Gastroesophageal sphincter (tissue), 3 donors: ENCODE measurements at regions not wholly inside any gene's neighbourhood (a gene's known extent, or its start where the extent isn't known, plus 50 kb on each side); places are given as distances from the start of the nearest gene placed in this dataset.

Source experiments
- CTCF ChIP-seq, 4 experiments: fragments of 200-600 bp in 2 of 4; fragments of 450-650 bp in 2 of 4; sonication (generic) in 1 of 4; IDR thresholded peaks; one replicate each; pipeline ENCODE4 v1.5.1; 2017 to 2019; ENCODE audit warnings: antibody characterized with exemption in 4 of 4, mild to moderate bottlenecking in 2 of 4, moderate library complexity in 2 of 4
- POLR2AphosphoS5 ChIP-seq: sonication (generic); formaldehyde crosslinking; IDR thresholded peaks from one replicate; pipeline ENCODE4 v1.6.1; 2017; ENCODE audit warnings: antibody characterized with exemption

DNA sequence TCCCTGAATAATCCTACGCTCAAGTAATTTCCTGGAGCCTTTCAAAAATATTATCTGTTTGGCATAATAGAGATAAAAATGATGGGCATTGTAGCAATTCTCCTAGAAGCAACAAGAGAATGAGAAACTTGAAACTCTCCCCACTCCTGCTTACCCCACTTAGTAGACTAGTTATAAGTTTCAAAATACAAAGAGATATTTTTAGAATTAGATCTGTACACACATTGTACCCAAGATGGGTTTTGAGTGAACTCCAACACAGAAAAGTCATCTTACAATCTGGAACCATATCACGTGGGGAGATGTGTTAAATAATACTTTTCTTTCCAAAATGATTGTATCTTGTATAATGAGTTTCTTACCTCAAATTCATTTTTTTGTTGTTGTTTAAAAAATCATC is 484.9 kb downstream of the LPIN1 start:
- TF ChIP-seq CTCF (IDR thresholded peaks at IDR 0.05), result no peak
- TF ChIP-seq POLR2AphosphoS5, result no peak
